BJ (cell line): ENCODE measurements at regions not wholly inside any gene's neighbourhood (a gene's known extent, or its start where the extent isn't known, plus 50 kb on each side); places are given as distances from the start of the nearest gene placed in this dataset.

Experiments
- CTCF ChIA-PET: fragments of 350-600 bp; formaldehyde crosslinking; extraction: SDS; loops from one replicate; lab custom pipeline; 2021; ENCODE audit warnings: antibody characterized with exemption, inconsistent platforms; lab: Yijun Ruan, JAX
- POLR2A ChIA-PET: fragments of 300-600 bp; sonication (Branson Sonifier 250); formaldehyde crosslinking; extraction: SDS; loops from one replicate; lab custom pipeline; 2021; ENCODE audit warnings: antibody characterized with exemption; lab: Charles Lee
- DNase-seq: peaks from one replicate; pipeline ENCODE4 v3.0.0-alpha.2; 2011; ENCODE audit warnings: low read depth
- H3K27me3 ChIP-seq: 2 replicates; pipeline ENCODE4 v1.6.0; 2011; ENCODE audit warnings: low read length; ENCODE audit not compliant: control insufficient read depth, insufficient read depth
- H3K36me3 ChIP-seq: 2 replicates; pipeline ENCODE4 v1.5.1; 2011; ENCODE audit warnings: low read length; ENCODE audit not compliant: control insufficient read depth, insufficient read depth
- H3K4me3 ChIP-seq: 2 replicates; pipeline ENCODE4 v1.5.1; 2011; ENCODE audit warnings: low read depth, mild to moderate bottlenecking, control low read depth, low read length
- TF ChIP-seq, protein P1 (sequence below): IDR thresholded peaks from 2 replicates; pipeline ENCODE4 v1.5.1; 2011; ENCODE audit warnings: low read depth, mild to moderate bottlenecking, control low read depth, inconsistent platforms, low read length, moderate library complexity; ENCODE audit not compliant: insufficient read depth

DNA sequence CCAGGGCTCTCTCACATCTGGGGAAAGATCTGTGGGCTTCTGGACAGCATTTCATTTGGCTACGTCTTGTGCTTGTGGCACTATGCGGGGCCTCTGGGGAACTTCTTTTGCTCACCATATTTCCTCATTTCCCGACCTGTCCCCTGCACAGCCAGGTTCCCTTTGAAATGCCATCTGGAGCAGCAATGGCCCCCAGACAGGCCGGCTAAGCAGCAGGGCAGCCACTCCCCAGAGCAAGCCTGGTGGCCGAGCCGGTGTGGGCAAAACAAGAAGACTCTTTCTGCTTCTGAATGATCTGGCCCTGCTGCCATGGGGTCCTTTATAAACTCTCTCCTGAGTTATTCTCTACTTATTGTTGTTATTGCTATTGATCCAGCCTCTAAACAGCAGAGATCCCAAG lies 190.7 kb upstream of the NECTIN1 start:
- H3K27me3 ChIP-seq, result no peaks in the 10 kb centered on the region; the same call in 1 of the 2 replicates
- CTCF ChIA-PET, result no interaction called here
- TF ChIP-seq, protein P1, sequence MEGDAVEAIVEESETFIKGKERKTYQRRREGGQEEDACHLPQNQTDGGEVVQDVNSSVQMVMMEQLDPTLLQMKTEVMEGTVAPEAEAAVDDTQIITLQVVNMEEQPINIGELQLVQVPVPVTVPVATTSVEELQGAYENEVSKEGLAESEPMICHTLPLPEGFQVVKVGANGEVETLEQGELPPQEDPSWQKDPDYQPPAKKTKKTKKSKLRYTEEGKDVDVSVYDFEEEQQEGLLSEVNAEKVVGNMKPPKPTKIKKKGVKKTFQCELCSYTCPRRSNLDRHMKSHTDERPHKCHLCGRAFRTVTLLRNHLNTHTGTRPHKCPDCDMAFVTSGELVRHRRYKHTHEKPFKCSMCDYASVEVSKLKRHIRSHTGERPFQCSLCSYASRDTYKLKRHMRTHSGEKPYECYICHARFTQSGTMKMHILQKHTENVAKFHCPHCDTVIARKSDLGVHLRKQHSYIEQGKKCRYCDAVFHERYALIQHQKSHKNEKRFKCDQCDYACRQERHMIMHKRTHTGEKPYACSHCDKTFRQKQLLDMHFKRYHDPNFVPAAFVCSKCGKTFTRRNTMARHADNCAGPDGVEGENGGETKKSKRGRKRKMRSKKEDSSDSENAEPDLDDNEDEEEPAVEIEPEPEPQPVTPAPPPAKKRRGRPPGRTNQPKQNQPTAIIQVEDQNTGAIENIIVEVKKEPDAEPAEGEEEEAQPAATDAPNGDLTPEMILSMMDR, result no peak

DNA sequence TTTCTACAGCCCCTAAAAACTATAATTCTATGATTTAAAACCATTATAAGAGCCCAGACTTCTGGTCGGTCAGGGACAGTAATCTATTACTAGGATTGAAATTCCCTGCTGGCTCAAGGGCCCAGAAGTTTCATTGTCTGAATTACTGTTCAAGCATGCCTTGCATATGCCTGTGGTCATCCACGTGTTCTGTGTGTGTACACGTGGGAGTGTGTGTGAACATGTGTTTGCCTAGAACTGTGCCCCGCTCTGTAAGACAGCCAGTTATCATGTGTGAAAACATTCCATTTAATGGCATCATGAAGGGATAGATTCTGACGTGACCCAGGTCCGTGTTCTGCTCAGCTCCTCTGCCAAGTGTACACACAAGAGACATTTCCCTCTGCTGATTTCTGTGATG lies 189.3 kb upstream of the NECTIN1 start:
- ChIA-PET CTCF (no interaction called here), POLR2A (no interaction called here)
- Histone ChIP-seq H3K4me3 (no peak overlapping the region), H3K36me3 (no peaks in the 10 kb centered on the region), H3K27me3 (no peaks in the 10 kb centered on the region; the same call in 1 of the 2 replicates)
- no peak for DNase-seq
- TF ChIP-seq, protein P1, result no peak

More for the DNA sequence above, 190.7 kb upstream of the NECTIN1 start:
- no peak overlapping the region for H3K4me3 ChIP-seq
- H3K36me3 ChIP-seq, result no peaks in the 10 kb centered on the region
- POLR2A ChIA-PET, result no interaction called here
- no peak for DNase-seq

DNA sequence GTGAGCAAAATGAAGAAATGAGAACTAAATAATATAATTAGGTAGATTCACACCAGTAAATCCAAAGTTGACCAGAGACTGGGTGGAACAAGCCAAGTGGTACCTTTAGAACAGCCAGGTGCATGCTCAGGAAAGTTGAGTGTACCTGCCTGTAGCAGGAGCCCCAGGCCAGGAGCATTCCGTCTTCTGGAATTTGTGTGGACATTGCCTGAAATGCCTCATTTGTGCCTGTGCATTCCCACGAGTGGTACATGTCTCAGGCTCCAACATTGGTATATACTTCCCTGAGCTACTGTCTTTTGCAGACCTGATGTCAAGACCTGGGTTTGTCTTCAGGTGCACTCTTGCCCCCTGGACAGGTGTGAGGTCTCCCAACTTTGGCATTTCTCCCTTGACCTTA lies 187.6 kb upstream of the NECTIN1 start:
- CTCF ChIA-PET, result no interaction called here
- no peak for DNase-seq
- H3K4me3 ChIP-seq, result no peak overlapping the region
- TF ChIP-seq, protein P1, result no peak
- no peaks in the 10 kb centered on the region for H3K27me3 ChIP-seq
- POLR2A ChIA-PET, result no interaction called here
- no peaks in the 10 kb centered on the region for H3K36me3 ChIP-seq

DNA sequence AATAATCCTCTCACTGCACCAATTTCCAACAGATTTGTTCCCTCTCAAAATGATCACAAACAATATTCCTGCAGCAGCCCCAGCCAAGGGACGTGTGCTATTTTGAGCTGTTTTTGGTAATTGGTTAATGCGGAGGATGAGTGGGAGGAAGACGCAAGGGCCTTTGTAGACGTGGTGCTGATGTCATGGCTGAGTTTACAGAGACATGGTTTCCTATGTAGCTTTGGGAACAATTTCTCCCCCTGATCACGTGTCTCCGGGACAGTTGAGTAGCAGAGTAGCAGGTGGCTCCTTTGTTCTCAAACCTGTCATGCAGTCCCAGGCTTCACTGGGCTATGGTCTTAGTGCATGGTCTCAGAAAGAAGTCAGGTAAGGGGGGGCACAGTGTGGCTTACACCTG lies 183.2 kb upstream of the NECTIN1 start:
- Histone ChIP-seq H3K36me3 (no peaks in the 10 kb centered on the region), H3K4me3 (no peak overlapping the region), H3K27me3 (no peaks in the 10 kb centered on the region)
- CTCF ChIA-PET, result no interaction called here
- TF ChIP-seq, protein P1, result no peak
- POLR2A ChIA-PET, result no interaction called here
- DNase-seq, result no peak

DNA sequence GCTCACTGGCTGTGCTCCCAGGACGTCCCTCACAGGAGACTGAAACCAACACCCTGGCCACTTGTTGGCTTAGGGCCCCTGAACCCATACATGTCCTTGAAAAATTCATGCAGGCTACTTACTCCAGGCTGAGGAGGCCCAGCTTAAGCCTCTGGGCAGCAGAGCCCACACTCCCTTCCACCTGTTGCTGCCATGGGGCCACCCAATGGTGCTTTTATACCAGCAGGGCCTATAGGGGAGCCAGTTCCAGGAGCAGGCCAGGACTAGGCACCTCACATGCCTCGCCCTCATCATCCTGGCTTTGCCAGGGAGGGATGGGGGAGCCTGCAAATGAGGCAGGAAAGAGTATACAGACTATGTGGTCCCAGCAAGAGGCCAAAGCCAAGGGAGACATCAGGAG lies 181.7 kb upstream of the NECTIN1 start:
- TF ChIP-seq, protein P1, result no peak
- H3K27me3 ChIP-seq, result peaks cover 1% of the 10 kb centered on the region; the same call in 1 of the 2 replicates
- H3K36me3 ChIP-seq, result no peaks in the 10 kb centered on the region
- H3K4me3 ChIP-seq, result no peak overlapping the region
- ChIA-PET POLR2A (no interaction called here), CTCF (no interaction called here)
- no peak for DNase-seq
